ENCODE measurements at regions not wholly inside any gene's neighbourhood (a gene's known extent, or its start where the extent isn't known, plus 50 kb on each side); places are given as distances from the start of the nearest gene placed in this dataset.
"Not testable (repeated sequence)": the region's sequence is repeated elsewhere in the genome, so short reads cannot be mapped to it uniquely, and the experiment has no call there.

- no peak for DNase-seq
Observed at GRCh38 chr14:101083564-101084435, 180.3 kb upstream of the RTL1 start.

- no peak for DNase-seq
Observed at GRCh38 chr14:101084436-101084826, 180.9 kb upstream of the RTL1 start.

DNA sequence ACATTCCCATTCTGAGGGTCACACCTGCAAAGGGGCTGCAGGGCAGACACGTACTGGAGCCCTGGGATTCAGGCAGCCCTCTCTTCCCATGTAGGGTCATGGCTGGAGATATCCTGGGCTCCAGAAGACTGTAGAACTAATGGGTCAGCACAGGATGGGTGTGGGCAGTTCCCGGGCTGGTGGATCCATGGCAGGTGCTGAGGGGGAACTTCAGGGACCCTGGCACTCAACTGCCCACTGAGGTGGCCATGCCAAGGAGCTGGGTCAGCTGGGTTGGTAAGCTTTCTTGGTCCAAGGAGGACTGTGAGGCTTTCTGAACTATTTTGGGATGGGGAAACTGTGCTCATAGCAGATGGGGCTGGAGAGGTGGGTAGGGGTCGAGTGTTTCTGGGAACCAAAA is 183.4 kb upstream of the RTL1 start:
- DNase-seq: no peak

- DNase-seq: no peak
Observed at GRCh38 chr14:101087614-101088394, 184.3 kb upstream of the RTL1 start.

GRCh38 chr14:101088395-101088667 is 184.8 kb upstream of the RTL1 start:
- no peak for DNase-seq

DNA sequence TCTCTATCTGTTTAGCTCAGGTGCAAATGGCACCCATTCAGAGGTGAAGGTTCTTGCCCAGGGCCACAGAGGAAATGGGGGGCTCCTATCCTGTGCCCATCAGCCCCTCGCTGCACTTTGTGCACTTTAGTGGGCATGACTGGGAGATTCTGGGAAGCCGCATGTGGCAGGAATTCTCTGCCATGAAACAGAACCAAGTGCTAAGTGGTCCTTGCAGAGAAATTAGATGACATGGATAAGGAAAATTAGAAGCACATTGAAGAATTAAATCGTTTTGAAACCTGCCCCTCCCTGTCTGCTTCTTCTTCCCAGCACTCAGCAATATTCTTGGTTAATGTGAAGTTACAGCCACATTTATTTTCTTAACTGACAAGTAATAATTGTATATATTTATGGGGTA is 185.2 kb upstream of the RTL1 start:
- no peak for DNase-seq

- not testable (repeated sequence) for DNase-seq
Observed at GRCh38 chr14:101090478-101090877, 187.0 kb upstream of the RTL1 start.

- DNase-seq: no peak
Observed at GRCh38 chr14:101090976-101091375, 187.5 kb upstream of the RTL1 start.

DNA sequence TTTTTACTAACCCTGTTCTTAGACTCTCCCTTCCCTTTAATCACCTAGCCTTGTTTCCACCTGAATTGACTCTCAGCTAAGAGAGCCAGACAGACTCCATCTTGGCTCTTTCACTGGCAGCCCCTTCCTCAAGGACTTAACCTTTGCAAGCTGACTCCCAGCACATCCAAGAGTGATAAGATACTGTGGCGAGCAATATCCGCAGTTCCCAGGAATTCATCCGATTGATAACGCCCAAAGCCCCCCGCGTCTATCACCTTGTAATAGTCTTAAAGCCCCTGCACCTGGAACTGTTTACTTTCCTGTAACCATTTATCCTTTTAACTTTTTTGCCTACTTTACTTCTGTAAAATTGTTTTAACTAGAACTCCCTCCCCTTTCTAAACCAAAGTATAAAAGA is 191.4 kb upstream of the RTL1 start:
- not testable (repeated sequence) for DNase-seq

- DNase-seq: no peak
Observed at GRCh38 chr14:101096551-101096950, 193.0 kb upstream of the RTL1 start.

- DNase-seq: no peak
Observed at GRCh38 chr14:101097109-101097793, 193.7 kb upstream of the RTL1 start.

DNA sequence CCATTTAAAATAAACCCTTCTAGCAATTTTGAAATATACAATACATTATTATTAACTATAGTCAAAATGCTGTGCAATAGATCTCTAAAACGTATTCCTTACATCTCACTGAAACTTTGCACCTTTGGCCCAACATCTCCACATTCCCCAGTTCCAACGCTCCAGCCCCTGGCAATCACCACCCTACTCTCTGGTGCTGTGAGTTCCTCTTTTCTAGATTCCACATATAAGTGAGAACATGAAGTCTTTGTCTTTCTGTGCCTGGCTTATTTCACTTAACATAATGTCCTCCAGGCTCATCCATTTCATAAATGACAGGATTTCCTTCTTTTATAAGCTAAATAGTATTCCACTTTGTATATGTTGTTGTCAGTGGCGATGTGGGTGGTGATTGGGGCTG is 194.7 kb upstream of the RTL1 start:
- DNase-seq: no peak

DNA sequence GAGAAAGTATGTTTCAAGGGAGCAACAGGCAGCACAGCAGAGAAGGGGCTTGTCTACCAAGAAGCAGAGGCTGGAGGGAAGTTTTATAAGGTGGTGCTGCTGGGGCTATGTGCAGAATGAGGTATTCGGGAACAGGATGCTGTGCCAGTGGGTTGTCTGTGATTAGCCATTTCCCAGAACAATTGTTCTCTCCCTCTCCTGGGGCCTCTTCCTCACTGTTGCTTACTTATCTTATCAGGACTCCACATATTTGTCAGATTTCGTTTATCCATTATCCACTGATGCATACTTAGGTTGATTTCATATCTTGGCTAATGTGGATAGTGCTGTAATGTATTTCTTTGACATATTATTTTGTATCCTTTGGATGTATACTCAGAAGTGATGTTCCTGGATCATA is 195.1 kb upstream of the RTL1 start:
- DNase-seq: no peak

GRCh38 chr14:101101456-101102056 is 198.0 kb upstream of the RTL1 start:
- DNase-seq: no peak

DNA sequence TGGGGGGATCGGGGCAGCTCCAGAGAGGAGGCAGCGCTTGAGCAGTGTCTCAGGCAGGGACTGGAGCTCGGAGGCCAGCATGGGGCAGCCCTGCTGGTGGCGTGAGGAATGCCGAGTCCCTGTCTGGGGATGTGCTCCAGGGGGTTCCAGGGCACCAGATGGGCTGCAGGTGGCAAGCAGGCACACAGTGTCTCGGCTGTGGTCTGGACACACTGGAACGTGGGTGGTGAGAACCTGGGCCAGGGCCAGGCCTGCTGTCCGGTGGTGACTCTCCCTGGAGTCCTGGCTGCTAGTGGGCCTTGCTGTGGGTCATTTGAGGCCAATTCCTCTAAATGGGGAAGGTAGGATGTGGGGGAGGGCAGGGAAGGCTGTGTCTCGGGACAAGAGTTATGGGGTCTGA is 199.4 kb upstream of the RTL1 start:
- no peak for DNase-seq

DNA sequence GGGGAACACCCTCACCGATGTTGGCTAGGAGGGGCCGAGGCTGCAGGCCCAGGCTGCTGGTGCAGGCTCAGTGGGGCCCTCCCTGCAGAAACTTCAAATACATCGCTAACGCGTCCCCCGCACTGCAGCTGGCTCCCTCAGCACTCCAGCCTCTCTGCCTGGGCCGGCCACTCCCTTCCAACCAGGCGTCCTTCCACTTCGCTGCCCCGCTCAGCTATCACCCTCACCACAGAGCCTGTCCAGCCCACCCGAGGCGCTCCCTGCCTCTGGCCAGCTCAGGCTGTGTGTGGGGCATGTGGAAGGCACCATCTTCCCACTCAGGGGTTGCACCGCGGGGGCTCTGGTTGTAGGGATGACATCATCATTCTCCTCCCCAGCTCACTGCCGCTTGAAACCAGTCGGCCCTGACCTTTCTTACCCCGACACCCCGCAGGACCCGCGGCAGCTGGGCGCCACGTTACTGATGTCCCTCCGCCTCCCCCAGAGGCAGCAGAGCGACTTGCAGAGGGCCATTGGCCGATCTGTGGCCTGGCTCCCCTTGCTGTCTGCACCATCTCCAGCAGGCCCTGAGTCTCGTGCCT is 199.9 kb upstream of the RTL1 start:
- no peak for DNase-seq

DNA sequence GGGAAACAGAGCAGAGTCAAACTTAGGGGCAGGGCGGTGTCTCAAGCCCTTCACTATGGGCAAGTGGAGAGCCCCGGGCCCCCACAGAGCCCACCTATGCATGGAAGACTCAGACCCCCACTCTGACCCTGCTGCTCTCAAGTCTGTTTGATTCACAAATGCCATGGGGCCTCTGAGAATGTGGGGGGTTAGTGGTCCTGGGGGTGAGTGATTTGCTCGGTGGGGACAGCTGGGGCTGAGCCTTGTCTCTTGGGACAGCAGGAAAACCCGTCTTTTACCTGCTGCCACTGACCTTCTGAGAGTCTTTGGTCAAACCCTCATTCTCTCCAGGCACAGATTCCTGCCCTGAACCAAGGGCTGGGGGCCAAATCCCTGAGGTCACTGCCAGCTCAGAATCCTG is 201.0 kb upstream of the RTL1 start:
- DNase-seq: no peak

DNA sequence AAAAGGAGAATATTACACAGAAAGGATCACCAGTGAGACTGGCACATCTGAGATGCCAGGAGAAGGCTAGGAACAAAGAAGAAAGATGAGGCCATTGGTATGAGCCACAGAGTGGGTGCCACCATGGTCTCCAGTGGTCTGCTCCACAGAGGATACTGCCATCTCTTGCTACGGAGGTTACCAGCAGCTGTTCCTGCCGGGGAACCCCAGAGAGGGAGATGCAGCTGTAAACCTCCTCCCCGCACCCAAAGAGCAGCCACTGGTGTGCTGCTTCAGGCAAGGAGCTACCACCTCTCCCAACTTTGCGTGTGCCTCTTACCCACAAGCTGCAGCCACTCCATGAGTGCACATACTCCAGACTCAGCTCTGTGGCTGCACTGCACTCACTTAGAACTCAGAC is 201.5 kb upstream of the RTL1 start:
- DNase-seq: no peak

- no peak for DNase-seq
Observed at GRCh38 chr14:101108579-101109346, 205.2 kb upstream of the RTL1 start.

DNA sequence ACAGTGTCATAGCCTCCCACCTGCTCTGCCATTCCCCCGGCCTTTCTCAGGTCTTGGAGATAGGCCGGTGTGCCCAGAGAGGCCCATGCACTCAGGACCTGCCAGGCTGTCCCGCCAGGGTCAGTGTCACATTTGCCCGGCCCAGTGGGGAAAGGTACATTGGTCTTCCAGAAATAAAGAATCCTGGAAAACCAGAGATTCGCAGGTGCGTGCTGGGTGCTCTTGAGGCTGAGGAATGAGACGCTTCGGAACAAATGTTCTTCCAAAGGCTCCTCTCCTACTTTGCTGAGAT is 205.8 kb upstream of the RTL1 start:
- no peak for DNase-seq

DNA sequence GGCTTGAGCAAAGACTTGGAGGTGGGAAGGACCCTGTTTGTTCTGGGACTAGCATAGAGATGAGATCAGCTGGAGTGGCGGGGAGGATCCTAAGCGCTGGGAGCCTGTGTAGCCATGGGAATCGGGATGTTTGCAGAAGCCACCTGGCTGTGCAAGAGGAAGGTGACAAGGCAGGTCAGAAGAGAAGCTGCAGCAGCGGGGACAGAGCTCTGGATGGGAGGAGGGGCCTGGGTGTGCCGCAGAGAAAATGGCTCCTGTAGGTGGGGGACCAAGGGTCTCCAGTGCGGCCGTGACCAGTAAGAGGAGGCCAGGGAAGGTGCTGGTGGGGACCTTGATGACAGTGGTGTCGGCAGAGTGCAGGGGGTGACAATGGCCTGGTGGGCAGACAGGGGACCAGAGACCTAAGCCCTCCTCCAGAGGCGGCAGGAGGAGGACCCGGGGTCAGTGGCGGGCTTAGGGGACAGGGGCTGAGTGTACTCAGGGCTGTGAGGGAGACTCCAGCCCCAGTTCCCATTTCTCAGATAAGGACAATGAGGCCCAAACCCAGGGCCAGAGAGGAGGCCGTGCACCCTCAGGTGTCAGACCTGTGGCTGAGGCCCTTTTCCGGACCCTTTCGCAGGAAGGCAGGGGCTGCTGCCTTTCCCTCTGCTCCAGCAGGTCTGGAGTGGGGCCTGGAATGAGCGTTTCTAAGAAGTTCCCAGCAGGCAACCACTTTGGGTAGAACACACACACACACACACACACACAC is 206.6 kb upstream of the RTL1 start:
- no peak for DNase-seq
